Fibroblast of lung (primary cell): ENCODE measurements at regions not wholly inside any gene's neighbourhood (a gene's known extent, or its start where the extent isn't known, plus 50 kb on each side); places are given as distances from the start of the nearest gene placed in this dataset.
"Not testable (repeated sequence)": the region's sequence is repeated elsewhere in the genome, so short reads cannot be mapped to it uniquely, and the experiment has no call there.

Experiments
- DNase-seq, 2 donors: peaks; one replicate each; pipeline versions ENCODE4 v3.0.0 to v3.0.0-alpha.2; 2010; ENCODE audit warnings: low read depth in 2 of 2
- H2AFZ ChIP-seq: 2 replicates; pipeline ENCODE4 v1.5.1; 2012; ENCODE audit warnings: low read length, control low read depth, inconsistent platforms
- H3K27ac ChIP-seq: 2 replicates; pipeline ENCODE4 v1.5.1; 2011; ENCODE audit warnings: low read length, control low read depth; ENCODE audit not compliant: insufficient read depth
- H3K27me3 ChIP-seq: 2 replicates; pipeline ENCODE4 v1.5.1; 2011; ENCODE audit warnings: mild to moderate bottlenecking, low read length; ENCODE audit not compliant: control insufficient read depth, insufficient read depth
- H3K36me3 ChIP-seq: 2 replicates; pipeline ENCODE4 v1.5.1; 2011; ENCODE audit warnings: low read length; ENCODE audit not compliant: control insufficient read depth, insufficient read depth
- H3K4me1 ChIP-seq: 2 replicates; pipeline ENCODE4 v1.5.1; 2011; ENCODE audit warnings: low read length; ENCODE audit not compliant: control insufficient read depth, insufficient read depth; ENCODE audit errors: extremely low read depth
- H3K4me2 ChIP-seq: 2 replicates; pipeline ENCODE4 v1.5.1; 2011; ENCODE audit warnings: low read length, control low read depth; ENCODE audit not compliant: insufficient read depth; ENCODE audit errors: extremely low read depth
- H3K4me3 ChIP-seq, 4 experiments: fragments of 200-600 bp in 1 of 4; sonication (generic) in 1 of 4; replicated peaks in 1 of 4; 2 replicates each; pipeline ENCODE4 v1.5.1; 2011 to 2016; ENCODE audit warnings: low read length in 4 of 4, low read depth in 3 of 4, mild to moderate bottlenecking in 3 of 4, control low read depth in 2 of 4, inconsistent platforms in 1 of 4, mixed read lengths in 1 of 4; ENCODE audit not compliant: insufficient read depth in 1 of 4; ENCODE audit errors: control extremely low read depth in 1 of 4
- H3K79me2 ChIP-seq: 2 replicates; pipeline ENCODE4 v1.5.1; 2012; ENCODE audit warnings: mild to moderate bottlenecking, low read length, inconsistent platforms; ENCODE audit not compliant: control insufficient read depth, insufficient read depth
- H3K9ac ChIP-seq: 2 replicates; pipeline ENCODE4 v1.5.1; 2011; ENCODE audit warnings: mild to moderate bottlenecking, low read length, control low read depth; ENCODE audit not compliant: insufficient read depth
- H3K9me3 ChIP-seq: 2 replicates; pipeline ENCODE4 v1.5.1; 2012; ENCODE audit warnings: low read depth, low read length; ENCODE audit not compliant: control insufficient read depth, insufficient read depth
- H4K20me1 ChIP-seq: 2 replicates; pipeline ENCODE4 v1.5.1; 2011; ENCODE audit warnings: low read length; ENCODE audit not compliant: control insufficient read depth, insufficient read depth; ENCODE audit errors: extremely low read depth
- EZH2 ChIP-seq: IDR thresholded peaks from 2 replicates; pipeline ENCODE4 v1.5.1; 2012; ENCODE audit warnings: low read length, control low read depth, mild to moderate bottlenecking; ENCODE audit errors: missing control alignments
- TF ChIP-seq, protein P1 (sequence below), 2 donors: IDR thresholded peaks in 1 of 2; conservative IDR thresholded peaks in 1 of 2; 1 replicate in 1 of 2; 2 replicates in 1 of 2; pipeline ENCODE4 v1.5.1; 2011 to 2012; ENCODE audit warnings: low read length in 2 of 2, control low read depth in 1 of 2, inconsistent platforms in 1 of 2, low read depth in 1 of 2, mild to moderate bottlenecking in 1 of 2

GRCh38 chr4:20065952-20066351, 185.8 kb upstream of the SLIT2 start:
- Histone ChIP-seq H3K9me3 (no peaks in the 10 kb centered on the region), H3K36me3 (no peaks in the 10 kb centered on the region), H3K79me2 (no peaks in the 10 kb centered on the region), H3K27me3 (no peaks in the 10 kb centered on the region), H3K4me1 (no peaks in the 10 kb centered on the region), H3K9ac (no peak overlapping the region), H3K4me2 (no peak overlapping the region), H2AFZ (no peak overlapping the region), H3K4me3 (no peak overlapping the region), H4K20me1 (no peaks in the 10 kb centered on the region), H3K27ac (no peak overlapping the region)
- DNase-seq, result no peak
- TF ChIP-seq EZH2, result no peak
- TF ChIP-seq, protein P1, sequence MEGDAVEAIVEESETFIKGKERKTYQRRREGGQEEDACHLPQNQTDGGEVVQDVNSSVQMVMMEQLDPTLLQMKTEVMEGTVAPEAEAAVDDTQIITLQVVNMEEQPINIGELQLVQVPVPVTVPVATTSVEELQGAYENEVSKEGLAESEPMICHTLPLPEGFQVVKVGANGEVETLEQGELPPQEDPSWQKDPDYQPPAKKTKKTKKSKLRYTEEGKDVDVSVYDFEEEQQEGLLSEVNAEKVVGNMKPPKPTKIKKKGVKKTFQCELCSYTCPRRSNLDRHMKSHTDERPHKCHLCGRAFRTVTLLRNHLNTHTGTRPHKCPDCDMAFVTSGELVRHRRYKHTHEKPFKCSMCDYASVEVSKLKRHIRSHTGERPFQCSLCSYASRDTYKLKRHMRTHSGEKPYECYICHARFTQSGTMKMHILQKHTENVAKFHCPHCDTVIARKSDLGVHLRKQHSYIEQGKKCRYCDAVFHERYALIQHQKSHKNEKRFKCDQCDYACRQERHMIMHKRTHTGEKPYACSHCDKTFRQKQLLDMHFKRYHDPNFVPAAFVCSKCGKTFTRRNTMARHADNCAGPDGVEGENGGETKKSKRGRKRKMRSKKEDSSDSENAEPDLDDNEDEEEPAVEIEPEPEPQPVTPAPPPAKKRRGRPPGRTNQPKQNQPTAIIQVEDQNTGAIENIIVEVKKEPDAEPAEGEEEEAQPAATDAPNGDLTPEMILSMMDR (conservative IDR thresholded peaks at IDR 0.05 in 1 of 2, IDR thresholded peaks at IDR 0.05 in 1 of 2; ENCODE audit: low read depth in 1 of 2, low read length in 2 of 2), result no peak

DNA sequence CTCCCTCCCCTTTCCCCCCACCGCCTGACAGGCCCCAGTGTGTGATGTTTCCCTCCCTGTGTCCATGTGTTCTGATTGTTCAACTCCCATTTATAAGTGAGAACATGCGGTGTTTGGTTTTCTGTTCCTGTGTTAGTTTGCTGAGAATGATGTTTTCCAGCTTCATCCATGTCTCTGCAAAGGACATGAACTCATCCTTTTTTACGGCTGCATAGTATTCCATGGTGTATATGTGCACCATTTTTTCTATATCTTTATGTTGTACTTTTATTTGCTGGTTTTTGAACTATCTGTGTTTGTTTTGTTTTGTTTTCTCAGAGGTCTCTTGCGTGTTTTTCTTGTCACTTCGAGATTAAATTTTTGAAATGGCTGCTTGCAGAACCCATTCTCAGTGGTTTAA, 188.8 kb upstream of the SLIT2 start:
- H3K27ac ChIP-seq, H3K4me2 ChIP-seq, H4K20me1 ChIP-seq, H3K4me3 ChIP-seq, H3K36me3 ChIP-seq, H3K79me2 ChIP-seq, DNase-seq, H3K4me1 ChIP-seq, H3K9me3 ChIP-seq, H3K9ac ChIP-seq, H3K27me3 ChIP-seq, H2AFZ ChIP-seq: not testable (repeated sequence)

DNA sequence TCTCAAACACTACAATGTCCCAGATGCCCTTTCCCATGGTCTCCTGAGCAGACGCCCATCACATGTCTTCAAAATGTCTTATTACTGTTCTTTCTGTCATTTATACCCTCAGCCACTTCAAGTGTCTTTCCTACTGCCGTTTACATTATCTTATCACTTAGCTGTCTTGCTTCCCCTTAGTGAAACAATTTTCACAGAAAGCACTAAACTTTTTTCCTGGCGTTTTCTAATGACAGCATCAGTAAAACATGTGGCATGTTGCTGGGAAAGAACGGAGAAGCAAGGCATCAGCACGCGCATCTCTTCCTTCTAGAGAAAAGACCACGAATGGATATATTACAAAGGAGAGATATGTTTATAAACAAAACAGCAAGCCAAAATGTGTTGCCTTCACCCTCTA, 189.7 kb upstream of the SLIT2 start:
- no peak overlapping the region for H3K9ac ChIP-seq
- no peaks in the 10 kb centered on the region for H3K27me3 ChIP-seq
- no peak overlapping the region for H3K4me3 ChIP-seq
- H3K4me1 ChIP-seq, result no peaks in the 10 kb centered on the region
- no peak for TF ChIP-seq EZH2
- TF ChIP-seq, protein P1 (conservative IDR thresholded peaks at IDR 0.05 in 1 of 2, IDR thresholded peaks at IDR 0.05 in 1 of 2; ENCODE audit: low read depth in 1 of 2, low read length in 2 of 2), result no peak
- no peaks in the 10 kb centered on the region for H3K36me3 ChIP-seq
- H3K27ac ChIP-seq, result no peak overlapping the region
- no peaks in the 10 kb centered on the region for H3K9me3 ChIP-seq
- H2AFZ ChIP-seq, result no peak overlapping the region
- DNase-seq, result no peak
- H3K4me2 ChIP-seq, result no peak overlapping the region
- H4K20me1 ChIP-seq, result no peaks in the 10 kb centered on the region
- no peaks in the 10 kb centered on the region for H3K79me2 ChIP-seq

- no peak for DNase-seq
- H3K4me2 ChIP-seq, result no peak overlapping the region
- H4K20me1 ChIP-seq, result no peaks in the 10 kb centered on the region
- H3K9me3 ChIP-seq, result no peaks in the 10 kb centered on the region
- H3K9ac ChIP-seq, result no peak overlapping the region
- H3K27me3 ChIP-seq, result no peaks in the 10 kb centered on the region
- no peaks in the 10 kb centered on the region for H3K79me2 ChIP-seq
- no peak for TF ChIP-seq EZH2
- TF ChIP-seq, protein P1 (conservative IDR thresholded peaks at IDR 0.05 in 1 of 2, IDR thresholded peaks at IDR 0.05 in 1 of 2; ENCODE audit: low read depth in 1 of 2, low read length in 2 of 2), result no peak
- H3K27ac ChIP-seq, result no peak overlapping the region
- H3K36me3 ChIP-seq, result no peaks in the 10 kb centered on the region
- no peak overlapping the region for H3K4me3 ChIP-seq
- no peaks in the 10 kb centered on the region for H3K4me1 ChIP-seq
- no peak overlapping the region for H2AFZ ChIP-seq
These were observed 200.9 kb upstream of the SLIT2 start for GRCh38 chr4:20050768-20051167.
